Endothelial cell of umbilical vein (primary cell): ENCODE measurements at regions not wholly inside any gene's neighbourhood (a gene's known extent, or its start where the extent isn't known, plus 50 kb on each side); places are given as distances from the start of the nearest gene placed in this dataset.

ENCODE experiments used
- CTCF ChIP-seq, 2 donors: IDR thresholded peaks; 1 replicate in 1 of 2; 2 replicates in 1 of 2; pipeline ENCODE4 v1.5.1; 2011; ENCODE audit warnings: low read length in 2 of 2, mild to moderate bottlenecking in 2 of 2, moderate library complexity in 2 of 2, control low read depth in 1 of 2, inconsistent platforms in 1 of 2, low read depth in 1 of 2; ENCODE audit not compliant: insufficient read depth in 1 of 2; ENCODE audit errors: extremely low read depth in 1 of 2
- EZH2 ChIP-seq: IDR thresholded peaks from 2 replicates; pipeline ENCODE4 v1.6.1; 2012; ENCODE audit warnings: borderline replicate concordance, low read depth, mild to moderate bottlenecking, moderate library complexity, low read length, inconsistent platforms; ENCODE audit not compliant: severe bottlenecking
- FOS ChIP-seq: IDR thresholded peaks from 2 replicates; pipeline ENCODE4 v1.6.1; 2011; ENCODE audit warnings: mild to moderate bottlenecking, low read length, moderate library complexity, borderline replicate concordance; ENCODE audit not compliant: insufficient read depth
- GATA2 ChIP-seq: IDR thresholded peaks from 2 replicates; pipeline ENCODE4 v1.7.0; 2011; ENCODE audit warnings: low read depth, mild to moderate bottlenecking, moderate library complexity, mixed read lengths, low read length; ENCODE audit not compliant: insufficient read length, insufficient read depth
- JUN ChIP-seq: IDR thresholded peaks from 2 replicates; pipeline ENCODE4 v1.6.1; 2011; ENCODE audit warnings: borderline replicate concordance, low read depth; ENCODE audit not compliant: insufficient read length, insufficient read depth
- MAX ChIP-seq: IDR thresholded peaks from 2 replicates; pipeline ENCODE4 v1.6.1; 2011; ENCODE audit not compliant: insufficient read depth, insufficient read length
- MYC ChIP-seq: IDR thresholded peaks from one replicate; pipeline ENCODE4 v1.6.1; 2011; ENCODE audit warnings: mild to moderate bottlenecking, low read depth, low read length
- POLR2A ChIP-seq: IDR thresholded peaks from 2 replicates; pipeline ENCODE4 v1.6.1; 2012; ENCODE audit warnings: low read depth, mild to moderate bottlenecking, control low read depth, low read length
- POLR2AphosphoS5 ChIP-seq: IDR thresholded peaks from 2 replicates; pipeline ENCODE4 v1.6.1; 2012; ENCODE audit warnings: low read depth, mild to moderate bottlenecking, control low read depth, low read length, moderate library complexity; ENCODE audit not compliant: insufficient read depth

GRCh38 chr6:143007646-143008045 lies 53.0 kb upstream of the AIG1 start:
- TF ChIP-seq CTCF (IDR thresholded peaks at IDR 0.05; ENCODE audit: extremely low read depth in 1 of 2, insufficient read depth in 1 of 2, low read depth in 1 of 2, low read length in 2 of 2) (no peak), POLR2A (no peak), MAX (no peak), JUN (no peak), EZH2 (no peak), POLR2AphosphoS5 (no peak), MYC (no peak), FOS (no peak), GATA2 (no peak)
